ENCODE measurements at regions not wholly inside any gene's neighbourhood (a gene's known extent, or its start where the extent isn't known, plus 50 kb on each side); places are given as distances from the start of the nearest gene placed in this dataset.

DNA sequence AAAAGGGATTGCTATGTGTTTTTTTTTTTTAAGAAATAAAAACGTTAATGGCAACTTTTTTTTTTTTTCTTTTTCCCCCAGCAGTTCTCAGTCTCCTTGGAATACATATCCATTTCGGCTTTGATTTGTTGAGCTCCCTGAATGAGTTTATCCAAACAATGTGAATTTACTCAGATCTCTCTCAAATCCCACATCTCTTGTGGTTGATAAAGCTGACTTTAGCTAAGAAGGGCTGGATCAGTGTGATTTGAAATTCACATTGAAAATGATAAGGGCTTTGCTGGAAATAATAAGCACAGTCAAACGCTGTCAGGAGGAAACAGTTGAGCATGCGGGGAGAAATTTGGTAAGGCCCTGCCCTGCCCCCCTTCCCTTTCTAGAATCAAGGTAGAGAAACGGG is 74.1 kb upstream of the IRX3 start (continued):
- TF ChIP-seq, protein P1, sequence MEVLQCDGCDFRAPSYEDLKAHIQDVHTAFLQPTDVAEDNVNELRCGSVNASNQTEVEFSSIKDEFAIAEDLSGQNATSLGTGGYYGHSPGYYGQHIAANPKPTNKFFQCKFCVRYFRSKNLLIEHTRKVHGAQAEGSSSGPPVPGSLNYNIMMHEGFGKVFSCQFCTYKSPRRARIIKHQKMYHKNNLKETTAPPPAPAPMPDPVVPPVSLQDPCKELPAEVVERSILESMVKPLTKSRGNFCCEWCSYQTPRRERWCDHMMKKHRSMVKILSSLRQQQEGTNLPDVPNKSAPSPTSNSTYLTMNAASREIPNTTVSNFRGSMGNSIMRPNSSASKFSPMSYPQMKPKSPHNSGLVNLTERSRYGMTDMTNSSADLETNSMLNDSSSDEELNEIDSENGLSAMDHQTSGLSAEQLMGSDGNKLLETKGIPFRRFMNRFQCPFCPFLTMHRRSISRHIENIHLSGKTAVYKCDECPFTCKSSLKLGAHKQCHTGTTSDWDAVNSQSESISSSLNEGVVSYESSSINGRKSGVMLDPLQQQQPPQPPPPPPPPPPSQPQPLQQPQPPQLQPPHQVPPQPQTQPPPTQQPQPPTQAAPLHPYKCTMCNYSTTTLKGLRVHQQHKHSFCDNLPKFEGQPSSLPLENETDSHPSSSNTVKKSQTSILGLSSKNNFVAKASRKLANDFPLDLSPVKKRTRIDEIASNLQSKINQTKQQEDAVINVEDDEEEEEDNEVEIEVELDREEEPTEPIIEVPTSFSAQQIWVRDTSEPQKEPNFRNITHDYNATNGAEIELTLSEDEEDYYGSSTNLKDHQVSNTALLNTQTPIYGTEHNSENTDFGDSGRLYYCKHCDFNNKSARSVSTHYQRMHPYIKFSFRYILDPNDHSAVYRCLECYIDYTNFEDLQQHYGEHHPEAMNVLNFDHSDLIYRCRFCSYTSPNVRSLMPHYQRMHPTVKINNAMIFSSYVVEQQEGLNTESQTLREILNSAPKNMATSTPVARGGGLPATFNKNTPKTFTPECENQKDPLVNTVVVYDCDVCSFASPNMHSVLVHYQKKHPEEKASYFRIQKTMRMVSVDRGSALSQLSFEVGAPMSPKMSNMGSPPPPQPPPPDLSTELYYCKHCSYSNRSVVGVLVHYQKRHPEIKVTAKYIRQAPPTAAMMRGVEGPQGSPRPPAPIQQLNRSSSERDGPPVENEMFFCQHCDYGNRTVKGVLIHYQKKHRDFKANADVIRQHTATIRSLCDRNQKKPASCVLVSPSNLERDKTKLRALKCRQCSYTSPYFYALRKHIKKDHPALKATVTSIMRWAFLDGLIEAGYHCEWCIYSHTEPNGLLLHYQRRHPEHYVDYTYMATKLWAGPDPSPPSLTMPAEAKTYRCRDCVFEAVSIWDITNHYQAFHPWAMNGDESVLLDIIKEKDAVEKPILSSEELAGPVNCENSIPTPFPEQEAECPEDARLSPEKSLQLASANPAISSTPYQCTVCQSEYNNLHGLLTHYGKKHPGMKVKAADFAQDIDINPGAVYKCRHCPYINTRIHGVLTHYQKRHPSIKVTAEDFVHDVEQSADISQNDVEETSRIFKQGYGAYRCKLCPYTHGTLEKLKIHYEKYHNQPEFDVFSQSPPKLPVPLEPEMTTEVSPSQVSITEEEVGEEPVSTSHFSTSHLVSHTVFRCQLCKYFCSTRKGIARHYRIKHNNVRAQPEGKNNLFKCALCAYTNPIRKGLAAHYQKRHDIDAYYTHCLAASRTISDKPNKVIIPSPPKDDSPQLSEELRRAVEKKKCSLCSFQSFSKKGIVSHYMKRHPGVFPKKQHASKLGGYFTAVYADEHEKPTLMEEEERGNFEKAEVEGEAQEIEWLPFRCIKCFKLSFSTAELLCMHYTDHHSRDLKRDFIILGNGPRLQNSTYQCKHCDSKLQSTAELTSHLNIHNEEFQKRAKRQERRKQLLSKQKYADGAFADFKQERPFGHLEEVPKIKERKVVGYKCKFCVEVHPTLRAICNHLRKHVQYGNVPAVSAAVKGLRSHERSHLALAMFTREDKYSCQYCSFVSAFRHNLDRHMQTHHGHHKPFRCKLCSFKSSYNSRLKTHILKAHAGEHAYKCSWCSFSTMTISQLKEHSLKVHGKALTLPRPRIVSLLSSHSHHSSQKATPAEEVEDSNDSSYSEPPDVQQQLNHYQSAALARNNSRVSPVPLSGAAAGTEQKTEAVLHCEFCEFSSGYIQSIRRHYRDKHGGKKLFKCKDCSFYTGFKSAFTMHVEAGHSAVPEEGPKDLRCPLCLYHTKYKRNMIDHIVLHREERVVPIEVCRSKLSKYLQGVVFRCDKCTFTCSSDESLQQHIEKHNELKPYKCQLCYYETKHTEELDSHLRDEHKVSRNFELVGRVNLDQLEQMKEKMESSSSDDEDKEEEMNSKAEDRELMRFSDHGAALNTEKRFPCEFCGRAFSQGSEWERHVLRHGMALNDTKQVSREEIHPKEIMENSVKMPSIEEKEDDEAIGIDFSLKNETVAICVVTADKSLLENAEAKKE (CRISPR knock-in tag; IDR thresholded peaks at IDR 0.05) = no peak
- TF ChIP-seq STAT1 (IDR thresholded peaks at IDR 0.05; ENCODE audit: unreplicated experiment) = no peak
- TF ChIP-seq EZH2 (IDR thresholded peaks at IDR 0.05; ENCODE audit: low read depth, unreplicated experiment) = no peak
- no peak for TF ChIP-seq POLR2AphosphoS5 (IDR thresholded peaks at IDR 0.05; ENCODE audit: low read depth)

DNA sequence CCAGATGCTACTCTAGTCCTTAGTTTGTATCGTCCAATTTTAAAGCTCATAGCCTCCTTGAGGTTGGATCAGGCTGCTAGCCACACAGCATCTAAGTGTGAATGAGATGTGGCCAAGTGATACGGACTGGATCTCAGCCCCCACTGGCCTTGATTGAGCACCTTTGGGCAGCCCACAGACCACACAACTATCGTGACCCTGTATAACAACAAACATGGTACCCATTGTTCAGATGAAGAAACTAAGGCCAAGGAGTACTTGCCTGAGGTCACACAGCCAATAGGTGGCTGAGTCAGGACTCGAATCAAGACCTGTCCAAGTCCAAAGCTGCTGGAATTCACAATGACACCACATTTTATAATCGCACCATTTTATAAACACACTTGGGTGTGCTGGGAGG is 73.0 kb upstream of the IRX3 start:
- no peak for DNase-seq (ENCODE audit: low spot score)
- Mint-ChIP-seq H3K4me3 (no peak overlapping the region), H3K4me1 (peaks cover 35% of the 10 kb centered on the region), H3K9me3 (peaks cover 12% of the 10 kb centered on the region; the same call in 2 of the 3 replicates), H3K36me3 (ENCODE audit: low read depth) (peaks cover 5% of the 10 kb centered on the region; the same call in 1 of the 3 replicates), H3K27ac (no peak overlapping the region), H3K27me3 (ENCODE audit: insufficient read depth, low read depth, poor library complexity) (peaks cover 21% of the 10 kb centered on the region)
- no peaks in the 10 kb centered on the region for H4K20me1 ChIP-seq (replicated peaks; ENCODE audit: insufficient read depth)
- no peaks in the 10 kb centered on the region for H3K36me3 ChIP-seq (ENCODE audit: insufficient read depth)
- no peak overlapping the region for H3K4me2 ChIP-seq
- no peak overlapping the region for H3K27ac ChIP-seq (ENCODE audit: low read depth)
- peaks cover 36% of the 10 kb centered on the region for H3K4me1 ChIP-seq (ENCODE audit: insufficient read depth)
- no peaks in the 10 kb centered on the region for H3K79me2 ChIP-seq (replicated peaks; ENCODE audit: insufficient read depth)
- no peak overlapping the region for H2AFZ ChIP-seq
- H3F3A ChIP-seq (replicated peaks; ENCODE audit: low read depth) = no peaks in the 10 kb centered on the region
- H3K4me3 ChIP-seq = no peak overlapping the region
- no peak for ATAC-seq
- H3K9me2 ChIP-seq (ENCODE audit: insufficient read depth) = 0 out of 2 replicates have a peak, but pooled peaks cover 5% of the 10 kb centered on the region
- no peaks in the 10 kb centered on the region for H3K27me3 ChIP-seq (ENCODE audit: insufficient read depth)
- TF ChIP-seq ZNF331 (CRISPR knock-in tag; IDR thresholded peaks at IDR 0.05; ENCODE audit: low read depth) = no peak
- TF ChIP-seq EZH2phosphoT487 (IDR thresholded peaks at IDR 0.05; ENCODE audit: unreplicated experiment) = no peak
- no peak for TF ChIP-seq EZH2 (IDR thresholded peaks at IDR 0.05; ENCODE audit: low read depth, unreplicated experiment)
- TF ChIP-seq NANOG (IDR thresholded peaks at IDR 0.05; ENCODE audit: borderline replicate concordance) = no peak
- no peak for TF ChIP-seq STAT1 (IDR thresholded peaks at IDR 0.05; ENCODE audit: unreplicated experiment)
- TF ChIP-seq, protein P2, sequence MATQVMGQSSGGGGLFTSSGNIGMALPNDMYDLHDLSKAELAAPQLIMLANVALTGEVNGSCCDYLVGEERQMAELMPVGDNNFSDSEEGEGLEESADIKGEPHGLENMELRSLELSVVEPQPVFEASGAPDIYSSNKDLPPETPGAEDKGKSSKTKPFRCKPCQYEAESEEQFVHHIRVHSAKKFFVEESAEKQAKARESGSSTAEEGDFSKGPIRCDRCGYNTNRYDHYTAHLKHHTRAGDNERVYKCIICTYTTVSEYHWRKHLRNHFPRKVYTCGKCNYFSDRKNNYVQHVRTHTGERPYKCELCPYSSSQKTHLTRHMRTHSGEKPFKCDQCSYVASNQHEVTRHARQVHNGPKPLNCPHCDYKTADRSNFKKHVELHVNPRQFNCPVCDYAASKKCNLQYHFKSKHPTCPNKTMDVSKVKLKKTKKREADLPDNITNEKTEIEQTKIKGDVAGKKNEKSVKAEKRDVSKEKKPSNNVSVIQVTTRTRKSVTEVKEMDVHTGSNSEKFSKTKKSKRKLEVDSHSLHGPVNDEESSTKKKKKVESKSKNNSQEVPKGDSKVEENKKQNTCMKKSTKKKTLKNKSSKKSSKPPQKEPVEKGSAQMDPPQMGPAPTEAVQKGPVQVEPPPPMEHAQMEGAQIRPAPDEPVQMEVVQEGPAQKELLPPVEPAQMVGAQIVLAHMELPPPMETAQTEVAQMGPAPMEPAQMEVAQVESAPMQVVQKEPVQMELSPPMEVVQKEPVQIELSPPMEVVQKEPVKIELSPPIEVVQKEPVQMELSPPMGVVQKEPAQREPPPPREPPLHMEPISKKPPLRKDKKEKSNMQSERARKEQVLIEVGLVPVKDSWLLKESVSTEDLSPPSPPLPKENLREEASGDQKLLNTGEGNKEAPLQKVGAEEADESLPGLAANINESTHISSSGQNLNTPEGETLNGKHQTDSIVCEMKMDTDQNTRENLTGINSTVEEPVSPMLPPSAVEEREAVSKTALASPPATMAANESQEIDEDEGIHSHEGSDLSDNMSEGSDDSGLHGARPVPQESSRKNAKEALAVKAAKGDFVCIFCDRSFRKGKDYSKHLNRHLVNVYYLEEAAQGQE (IDR thresholded peaks at IDR 0.05; ENCODE audit: unreplicated experiment) = no peak
- no peak for TF ChIP-seq CREB1 (CRISPR knock-in tag; IDR thresholded peaks at IDR 0.05; ENCODE audit: low read depth)
- TF ChIP-seq CTCF (conservative IDR thresholded peaks at IDR 0.05; ENCODE audit: low read depth in 2 of 2) = no peak
- TF ChIP-seq JUNB (IDR thresholded peaks at IDR 0.05; ENCODE audit: unreplicated experiment) = no peak
- no peak for TF ChIP-seq POLR2AphosphoS5 (IDR thresholded peaks at IDR 0.05; ENCODE audit: low read depth)
- no peak for TF ChIP-seq ZNF114 (CRISPR knock-in tag; IDR thresholded peaks at IDR 0.05)
